Mammary epithelial cell (primary cell): ENCODE measurements at regions not wholly inside any gene's neighbourhood (a gene's known extent, or its start where the extent isn't known, plus 50 kb on each side); places are given as distances from the start of the nearest gene placed in this dataset.

Source experiments
- CTCF ChIP-seq, 2 donors: IDR thresholded peaks in 1 of 2; conservative IDR thresholded peaks in 1 of 2; 2 replicates each; pipeline ENCODE4 v1.5.1; 2011 to 2012; ENCODE audit warnings: inconsistent platforms in 2 of 2, low read length in 2 of 2, mild to moderate bottlenecking in 2 of 2, control low read depth in 1 of 2, low read depth in 1 of 2; ENCODE audit not compliant: insufficient read depth in 1 of 2; ENCODE audit errors: extremely low read depth in 1 of 2
- EZH2 ChIP-seq: IDR thresholded peaks from 2 replicates; pipeline ENCODE4 v1.6.1; 2012; ENCODE audit warnings: low read length, inconsistent platforms, borderline replicate concordance

GRCh38 chr4:137463377-137464003 is 68.8 kb downstream of the PCDH18 start:
- no peak for TF ChIP-seq CTCF (conservative IDR thresholded peaks at IDR 0.05 in 1 of 2, IDR thresholded peaks at IDR 0.05 in 1 of 2; ENCODE audit: extremely low read depth in 1 of 2, insufficient read depth in 1 of 2, low read depth in 1 of 2, low read length in 2 of 2)
- TF ChIP-seq EZH2, result no peak
